SK-N-SH (cell line): ENCODE measurements at regions not wholly inside any gene's neighbourhood (a gene's known extent, or its start where the extent isn't known, plus 50 kb on each side); places are given as distances from the start of the nearest gene placed in this dataset.

Experiments used
- CTCF ChIA-PET: fragments of 300-600, 350-600 bp; formaldehyde crosslinking; extraction: SDS; loops from one replicate; lab custom pipeline; 2021; lab: Yijun Ruan, JAX
- POLR2A ChIA-PET: fragments of 350-600 bp; sonication (Branson Sonifier 250); formaldehyde crosslinking; extraction: SDS; loops from one replicate; lab custom pipeline; 2020; ENCODE audit warnings: antibody characterized with exemption, inconsistent platforms; lab: Yijun Ruan, JAX
- DNase-seq: peaks from one replicate; pipeline ENCODE4 v3.0.0; 2012
- H2AFZ ChIP-seq: fragments of 200-600 bp; sonication (generic); 2 replicates; pipeline ENCODE4 v1.8.1; 2016; ENCODE audit warnings: antibody characterized with exemption, mild to moderate bottlenecking, low read depth
- H3F3A ChIP-seq: fragments of 200-600 bp; sonication (generic); replicated peaks from 2 replicates; pipeline ENCODE3; 2016; ENCODE audit warnings: antibody characterized with exemption, mild to moderate bottlenecking; ENCODE audit not compliant: insufficient read depth
- H3K27ac ChIP-seq, 2 experiments: fragments of 200-500 bp in 1 of 2; fragments of 200-600 bp in 1 of 2; sonication (Bioruptor generic) in 1 of 2; sonication (generic), shearing (Covaris generic) in 1 of 2; 2 replicates each; pipeline versions ENCODE4 v1.5.1 to v1.6.1; 2014 to 2016; ENCODE audit warnings: low read depth in 2 of 2, inconsistent platforms in 1 of 2, low read length in 1 of 2, mild to moderate bottlenecking in 1 of 2, mixed read lengths in 1 of 2
- H3K27me3 ChIP-seq: fragments of 200-600 bp; sonication (generic), shearing (Covaris generic); 2 replicates; pipeline ENCODE4 v1.6.1; 2016; ENCODE audit warnings: mixed run types; ENCODE audit not compliant: insufficient read depth
- H3K36me3 ChIP-seq, 2 experiments: fragments of 200-500 bp in 1 of 2; fragments of 200-600 bp in 1 of 2; sonication (Bioruptor generic) in 1 of 2; sonication (generic) in 1 of 2; replicated peaks in 1 of 2; 2 replicates each; pipeline versions ENCODE3 to v1.5.1; 2014 to 2016; ENCODE audit warnings: low read length in 1 of 2, mild to moderate bottlenecking in 1 of 2; ENCODE audit not compliant: insufficient read depth in 2 of 2, control insufficient read depth in 1 of 2
- H3K4me1 ChIP-seq, 2 experiments: fragments of 200-500 bp in 1 of 2; fragments of 200-600 bp in 1 of 2; sonication (Bioruptor generic) in 1 of 2; sonication (generic), shearing (Covaris generic) in 1 of 2; 2 replicates each; pipeline versions ENCODE4 v1.5.1 to v1.6.1; 2014 to 2016; ENCODE audit warnings: low read depth in 1 of 2, low read length in 1 of 2, mixed run types in 1 of 2; ENCODE audit not compliant: insufficient read depth in 2 of 2, control insufficient read depth in 1 of 2
- H3K4me2 ChIP-seq: fragments of 200-600 bp; sonication (generic), shearing (Covaris generic); 2 replicates; pipeline ENCODE4 v1.6.1; 2017; ENCODE audit warnings: mixed run types
- H3K4me3 ChIP-seq, 2 experiments: fragments of 200-500 bp in 1 of 2; fragments of 200-600 bp in 1 of 2; sonication (Bioruptor generic) in 1 of 2; sonication (generic), shearing (Covaris generic) in 1 of 2; 2 replicates each; pipeline versions ENCODE4 v1.5.1 to v1.8.1; 2014 to 2016; ENCODE audit warnings: low read depth in 2 of 2, inconsistent platforms in 1 of 2, low read length in 1 of 2, mild to moderate bottlenecking in 1 of 2, mixed read lengths in 1 of 2, moderate library complexity in 1 of 2
- H3K79me2 ChIP-seq: fragments of 200-600 bp; sonication (generic); 2 replicates; pipeline ENCODE4 v1.8.1; 2017; ENCODE audit warnings: mild to moderate bottlenecking; ENCODE audit not compliant: insufficient read depth
- H3K9ac ChIP-seq: fragments of 200-600 bp; sonication (generic); 2 replicates; pipeline ENCODE4 v1.6.1; 2017; ENCODE audit warnings: mixed run types
- H3K9me2 ChIP-seq: fragments of 200-600 bp; sonication (generic); 2 replicates; pipeline ENCODE4 v1.6.1; 2017; ENCODE audit warnings: mixed run types
- H3K9me3 ChIP-seq: fragments of 200-600 bp; sonication (generic); 2 replicates; pipeline ENCODE4 v1.6.1; 2017; ENCODE audit warnings: mixed run types, mild to moderate bottlenecking, moderate library complexity
- H4K20me1 ChIP-seq: fragments of 200-600 bp; sonication (generic); 2 replicates; pipeline ENCODE4 v1.6.1; 2017; ENCODE audit warnings: mild to moderate bottlenecking, mixed run types; ENCODE audit not compliant: insufficient read depth
- CHD2 ChIP-seq: fragments of 150-350 bp; IDR thresholded peaks from 2 replicates; pipeline ENCODE4 v1.6.1; 2018; ENCODE audit warnings: low read length; ENCODE audit not compliant: partially characterized antibody
- ELF1 ChIP-seq: IDR thresholded peaks from 2 replicates; pipeline ENCODE4 v1.4.0; 2012
- EZH2phosphoT487 ChIP-seq: fragments of 200-600 bp; sonication (generic); IDR thresholded peaks from 2 replicates; pipeline ENCODE4 v1.6.1; 2017; ENCODE audit warnings: low read depth, mixed run types, mild to moderate bottlenecking, antibody characterized with exemption, moderate library complexity, borderline replicate concordance
- FOXM1 ChIP-seq: IDR thresholded peaks from 2 replicates; pipeline ENCODE4 v1.4.0; 2012; ENCODE audit warnings: low read depth, mild to moderate bottlenecking
- GATA2 ChIP-seq: sonication (generic); formaldehyde crosslinking; IDR thresholded peaks from 2 replicates; pipeline ENCODE4 v1.5.0; 2020; ENCODE audit warnings: mild to moderate bottlenecking, missing genetic modification reagents
- MXI1 ChIP-seq: IDR thresholded peaks from 2 replicates; pipeline ENCODE4 v1.6.1; 2012; ENCODE audit warnings: mild to moderate bottlenecking, low read depth, low read length, improper control_type of control experiment
- RAD21 ChIP-seq: IDR thresholded peaks from 2 replicates; pipeline ENCODE4 v1.6.1; 2012; ENCODE audit warnings: mild to moderate bottlenecking, low read length
- RCOR1 ChIP-seq: fragments of 150-350 bp; IDR thresholded peaks from 2 replicates; pipeline ENCODE4 v1.6.1; 2017; ENCODE audit warnings: antibody characterized with exemption, low read length
- REST ChIP-seq: IDR thresholded peaks from 2 replicates; pipeline ENCODE4 v1.6.1; 2012; ENCODE audit warnings: mild to moderate bottlenecking, low read depth, low read length, moderate library complexity
- SMC3 ChIP-seq: IDR thresholded peaks from 2 replicates; pipeline ENCODE4 v1.6.1; 2012; ENCODE audit warnings: low read depth, low read length, improper control_type of control experiment
- TAF1 ChIP-seq: IDR thresholded peaks from 2 replicates; pipeline ENCODE4 v1.6.1; 2012; ENCODE audit warnings: low read depth, mild to moderate bottlenecking, low read length, moderate library complexity, borderline replicate concordance
- WGBS: methylation state at CpG from one replicate; pipeline ENCODE4 v1.1.6; 2017; ENCODE audit warnings: low lambda C conversion rate; 5-methylcytosine and 5-hydroxymethylcytosine counted together
- TF ChIP-seq, protein P1 (sequence below): fragments of 150-350 bp; IDR thresholded peaks from 2 replicates; pipeline ENCODE4 v1.6.1; 2017; ENCODE audit warnings: antibody characterized with exemption, low read length, low read depth, borderline replicate concordance
- TF ChIP-seq, protein P2 (sequence below): fragments of 200-600 bp; sonication (generic); IDR thresholded peaks from 2 replicates; pipeline ENCODE4 v1.6.1; 2017; ENCODE audit warnings: antibody characterized with exemption, mild to moderate bottlenecking, moderate library complexity

DNA sequence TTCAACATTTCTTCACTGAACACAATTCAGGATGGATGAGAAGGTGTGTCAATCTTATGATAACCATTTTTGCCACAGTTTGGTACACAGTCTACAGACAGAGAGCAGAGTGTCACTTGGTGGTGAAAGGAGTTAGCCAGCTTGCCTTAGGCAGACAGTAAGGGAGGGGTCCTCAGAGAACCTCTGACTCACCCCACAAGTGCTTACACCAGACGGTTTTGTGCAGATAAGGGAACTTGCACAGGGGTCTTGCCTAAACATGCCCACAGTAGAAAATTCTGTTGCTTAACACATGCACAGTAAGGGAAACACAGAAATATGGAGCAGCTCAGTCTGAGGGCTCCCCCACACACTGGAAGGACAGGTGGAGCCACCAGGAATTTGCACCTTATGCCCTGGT, 204.5 kb upstream of the CDH8 start (continued):
- TF ChIP-seq RCOR1 = no peak
- TF ChIP-seq, protein P1, sequence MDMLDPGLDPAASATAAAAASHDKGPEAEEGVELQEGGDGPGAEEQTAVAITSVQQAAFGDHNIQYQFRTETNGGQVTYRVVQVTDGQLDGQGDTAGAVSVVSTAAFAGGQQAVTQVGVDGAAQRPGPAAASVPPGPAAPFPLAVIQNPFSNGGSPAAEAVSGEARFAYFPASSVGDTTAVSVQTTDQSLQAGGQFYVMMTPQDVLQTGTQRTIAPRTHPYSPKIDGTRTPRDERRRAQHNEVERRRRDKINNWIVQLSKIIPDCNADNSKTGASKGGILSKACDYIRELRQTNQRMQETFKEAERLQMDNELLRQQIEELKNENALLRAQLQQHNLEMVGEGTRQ = no peak
- TF ChIP-seq FOXM1 = no peak
- TF ChIP-seq GATA2 (CRISPR knock-in tag) = no peak
- no peak for TF ChIP-seq ELF1
- TF ChIP-seq MXI1 = no peak
- TF ChIP-seq EZH2phosphoT487 = no peak

- Histone ChIP-seq H4K20me1 (no peaks in the 10 kb centered on the region), H3K36me3 (no peaks in the 10 kb centered on the region), H3K4me2 (no peak overlapping the region), H3K27me3 (no peaks in the 10 kb centered on the region), H3K9me3 (no peaks in the 10 kb centered on the region), H3K4me3 (no peak overlapping the region), H2AFZ (no peak overlapping the region), H3K27ac (no peak overlapping the region), H3F3A (no peaks in the 10 kb centered on the region), H3K9ac (no peak overlapping the region), H3K4me1 (no peaks in the 10 kb centered on the region), H3K9me2 (no peaks in the 10 kb centered on the region), H3K79me2 (no peaks in the 10 kb centered on the region)
- 77% methylated on average over 7 of the region's 7 CpGs for WGBS
- peak; percentile 25 for DNase-seq
- ChIA-PET POLR2A (no interaction called here), CTCF (interaction anchor here (0.8 to 2.8 kb wide), 9 partner anchors 9 to 1064 kb away, joined by 3 to 18 read pairs (median 4); no protein-coding TSS in a partner anchor)
- TF ChIP-seq RCOR1 (no peak), TAF1 (no peak), REST (no peak), SMC3 (peak; percentile 54; the same call in 1 of the 2 replicates), RAD21 (peak; percentile 58), CHD2 (no peak)
- TF ChIP-seq, protein P2, sequence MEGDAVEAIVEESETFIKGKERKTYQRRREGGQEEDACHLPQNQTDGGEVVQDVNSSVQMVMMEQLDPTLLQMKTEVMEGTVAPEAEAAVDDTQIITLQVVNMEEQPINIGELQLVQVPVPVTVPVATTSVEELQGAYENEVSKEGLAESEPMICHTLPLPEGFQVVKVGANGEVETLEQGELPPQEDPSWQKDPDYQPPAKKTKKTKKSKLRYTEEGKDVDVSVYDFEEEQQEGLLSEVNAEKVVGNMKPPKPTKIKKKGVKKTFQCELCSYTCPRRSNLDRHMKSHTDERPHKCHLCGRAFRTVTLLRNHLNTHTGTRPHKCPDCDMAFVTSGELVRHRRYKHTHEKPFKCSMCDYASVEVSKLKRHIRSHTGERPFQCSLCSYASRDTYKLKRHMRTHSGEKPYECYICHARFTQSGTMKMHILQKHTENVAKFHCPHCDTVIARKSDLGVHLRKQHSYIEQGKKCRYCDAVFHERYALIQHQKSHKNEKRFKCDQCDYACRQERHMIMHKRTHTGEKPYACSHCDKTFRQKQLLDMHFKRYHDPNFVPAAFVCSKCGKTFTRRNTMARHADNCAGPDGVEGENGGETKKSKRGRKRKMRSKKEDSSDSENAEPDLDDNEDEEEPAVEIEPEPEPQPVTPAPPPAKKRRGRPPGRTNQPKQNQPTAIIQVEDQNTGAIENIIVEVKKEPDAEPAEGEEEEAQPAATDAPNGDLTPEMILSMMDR = peak; percentile 64
Measured at GRCh38 chr16:62225675-62226074, 189.4 kb upstream of the CDH8 start.
